VCaP (cell line): ENCODE measurements at regions not wholly inside any gene's neighbourhood (a gene's known extent, or its start where the extent isn't known, plus 50 kb on each side); places are given as distances from the start of the nearest gene placed in this dataset.
A peak's percentile ranks its signal among the peaks of the same experiment; 100 is the strongest.

Experiments used
- H3K27ac ChIP-seq: fragments of 450-650 bp; 2 replicates; pipeline ENCODE4 v1.5.1; 2017
- CTCF ChIP-seq: fragments of 450-650 bp; conservative IDR thresholded peaks from 2 replicates; pipeline ENCODE4 v1.5.1; 2017; ENCODE audit warnings: mild to moderate bottlenecking, moderate library complexity

- no peak for TF ChIP-seq CTCF
- H3K27ac ChIP-seq: no peak overlapping the region
These were observed 168.3 kb downstream of the NR4A2 start for GRCh38 chr2:156164091-156164720.

- no peak for TF ChIP-seq CTCF
These were observed 173.7 kb downstream of the NR4A2 start for GRCh38 chr2:156158808-156159207.

GRCh38 chr2:156157670-156158069 is 174.9 kb downstream of the NR4A2 start:
- no peak for TF ChIP-seq CTCF
- H3K27ac ChIP-seq: no peak overlapping the region

More at GRCh38 chr2:156158808-156159207, 173.7 kb downstream of the NR4A2 start:
- no peak overlapping the region for H3K27ac ChIP-seq

- peak; percentile 56 for TF ChIP-seq CTCF
These were observed 175.9 kb downstream of the NR4A2 start for GRCh38 chr2:156156580-156156979.

GRCh38 chr2:156155319-156155718 is 177.2 kb downstream of the NR4A2 start:
- no peak overlapping the region for H3K27ac ChIP-seq
- TF ChIP-seq CTCF: no peak

More at GRCh38 chr2:156156580-156156979, 175.9 kb downstream of the NR4A2 start:
- no peak overlapping the region for H3K27ac ChIP-seq

GRCh38 chr2:156151351-156151750 is 181.2 kb downstream of the NR4A2 start:
- TF ChIP-seq CTCF: no peak
- no peak overlapping the region for H3K27ac ChIP-seq

GRCh38 chr2:156147594-156148330 is 184.8 kb downstream of the NR4A2 start:
- no peak for TF ChIP-seq CTCF
- no peak overlapping the region for H3K27ac ChIP-seq
